GM18861 (cell line): ENCODE measurements at regions not wholly inside any gene's neighbourhood (a gene's known extent, or its start where the extent isn't known, plus 50 kb on each side); places are given as distances from the start of the nearest gene placed in this dataset.
"Not testable (repeated sequence)": the region's sequence is repeated elsewhere in the genome, so short reads cannot be mapped to it uniquely, and the experiment has no call there.

Experiments used
- ATAC-seq: cut with Tn5 transposase; IDR thresholded peaks from one replicate; pipeline ENCODE4 v1.9.1; 2021; ENCODE audit not compliant: unreplicated experiment

DNA sequence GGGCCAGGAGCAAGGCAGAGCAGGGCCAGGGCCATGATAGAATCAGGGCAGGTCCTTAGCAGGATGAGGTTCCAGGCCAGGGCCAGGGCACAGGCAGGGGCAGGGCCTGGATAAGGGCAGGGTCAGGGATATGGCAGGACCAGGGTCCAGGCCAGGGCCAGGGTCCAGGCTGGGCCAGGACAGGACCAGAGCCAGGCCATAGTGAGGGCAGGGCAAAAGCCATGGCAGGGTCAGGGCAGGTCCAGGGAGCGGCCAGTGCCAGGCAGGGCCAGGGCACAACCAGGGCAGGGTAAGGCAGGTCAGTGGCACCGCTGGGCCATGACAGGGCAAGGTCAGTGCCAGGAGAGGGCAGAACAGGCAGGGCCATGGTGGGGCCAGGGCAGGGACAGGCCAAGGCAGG lies 152.2 kb downstream of the LIPI start:
- ATAC-seq, result no peak

DNA sequence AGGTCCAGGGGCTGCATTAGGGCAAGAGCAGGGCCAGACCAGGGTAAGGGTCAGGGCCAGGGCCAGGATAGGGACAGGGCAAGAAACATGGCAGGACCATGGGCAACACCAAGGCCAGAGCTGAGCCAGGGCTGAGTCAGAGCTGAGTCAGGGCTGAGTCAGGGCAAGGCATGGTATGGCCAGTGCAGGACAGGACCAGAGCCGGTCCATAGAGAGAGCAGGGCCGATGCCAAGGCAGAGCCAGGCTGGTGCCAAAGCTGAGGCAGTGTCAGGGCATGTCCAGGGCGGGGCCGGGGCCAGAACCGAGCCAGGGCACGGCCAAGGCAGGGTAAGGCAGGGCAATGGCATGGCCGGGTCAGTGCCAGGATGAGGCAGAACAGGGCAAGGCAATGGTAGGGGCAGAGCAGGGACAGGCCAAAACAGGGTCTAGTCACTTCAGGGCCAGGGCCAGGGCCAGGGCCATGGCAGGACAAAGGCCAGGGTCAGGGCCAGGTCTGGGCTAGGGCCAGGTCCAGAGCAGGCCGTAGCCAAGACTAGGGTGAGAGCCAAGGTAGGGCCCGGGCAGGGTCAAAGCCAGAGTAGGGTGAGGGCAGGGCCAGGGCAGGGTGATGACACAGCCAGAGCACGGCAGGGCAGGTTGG lies 152.8 kb downstream of the LIPI start:
- not testable (repeated sequence) for ATAC-seq

DNA sequence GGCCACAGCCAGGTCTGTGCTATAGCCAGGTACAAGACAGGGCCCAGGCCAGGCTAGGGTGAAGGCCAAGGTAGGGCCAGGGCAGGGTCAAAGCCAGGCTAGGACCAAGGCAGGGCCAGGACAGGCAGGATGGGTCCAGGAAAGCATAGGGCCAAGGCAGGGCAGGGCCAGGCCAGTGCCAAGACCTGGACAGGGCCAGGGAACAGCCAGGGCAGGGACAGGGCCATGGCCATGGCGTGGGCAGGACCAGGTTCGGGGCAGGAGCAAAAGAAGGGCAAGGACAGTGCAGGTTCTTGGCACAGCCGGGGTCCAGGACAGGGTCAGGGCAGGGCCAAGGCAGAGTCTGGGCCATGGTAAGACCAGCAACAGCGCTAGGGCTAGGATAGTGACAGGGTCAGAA lies 153.4 kb downstream of the LIPI start:
- no peak for ATAC-seq

DNA sequence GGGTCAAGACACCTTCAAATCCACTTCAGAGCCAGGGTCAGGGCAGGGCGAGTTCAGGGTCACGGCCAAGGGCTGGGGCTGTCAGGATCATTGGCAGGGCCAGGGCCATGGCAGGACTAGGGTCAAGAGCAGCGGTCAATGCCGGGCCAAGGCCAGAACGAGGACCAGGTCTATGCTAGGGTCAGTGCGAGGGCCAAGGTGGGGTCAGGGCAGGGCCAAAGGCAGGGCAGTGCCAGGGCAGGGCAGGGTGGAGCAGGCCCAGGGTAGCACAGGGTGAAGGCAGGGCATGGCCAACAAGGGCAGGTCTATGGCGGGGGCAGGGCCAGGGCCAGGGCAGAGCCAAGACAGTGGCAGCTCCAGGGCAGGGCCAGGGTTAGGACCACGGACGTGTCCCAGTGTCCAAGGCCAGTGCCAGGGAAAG lies 154.0 kb downstream of the LIPI start:
- ATAC-seq, result no peak

DNA sequence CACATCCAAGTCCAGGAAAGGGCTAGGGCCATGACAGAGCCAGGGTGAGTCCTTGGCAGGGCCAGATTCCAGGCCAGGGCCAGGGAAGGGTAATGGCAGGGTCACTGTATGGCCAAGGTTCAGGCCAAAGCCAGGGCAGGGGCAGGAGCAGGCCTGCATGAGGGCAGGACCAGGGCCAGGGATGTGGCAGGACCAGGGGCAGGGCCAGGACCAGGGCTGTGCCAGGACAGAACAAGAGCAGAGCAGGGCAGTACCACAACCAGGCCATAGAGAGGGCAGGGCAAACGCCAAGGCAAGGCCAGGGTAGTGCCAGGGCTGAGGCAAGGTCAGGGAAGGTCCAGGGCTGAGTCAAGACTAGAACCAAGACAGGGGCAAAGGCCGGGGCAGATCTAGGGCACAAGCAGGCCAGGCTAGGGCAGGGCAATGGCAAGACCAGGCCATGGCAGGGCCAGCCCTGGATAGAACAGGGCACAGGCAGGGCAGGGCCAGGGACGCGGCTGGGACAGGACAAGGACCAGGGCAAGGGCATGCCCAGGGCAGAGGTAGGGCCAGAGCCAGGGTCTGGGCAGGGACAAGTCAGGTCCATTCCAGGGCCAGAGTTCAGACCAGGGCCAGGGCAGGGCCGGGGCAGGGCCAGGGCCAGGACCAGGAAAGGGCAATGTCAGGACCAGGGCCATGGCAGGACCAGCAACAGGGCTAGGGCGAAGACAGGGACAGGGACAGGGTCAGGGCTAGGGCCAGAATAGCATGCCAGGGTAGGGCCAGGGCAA lies 154.8 kb downstream of the LIPI start:
- ATAC-seq, result not testable (repeated sequence)

DNA sequence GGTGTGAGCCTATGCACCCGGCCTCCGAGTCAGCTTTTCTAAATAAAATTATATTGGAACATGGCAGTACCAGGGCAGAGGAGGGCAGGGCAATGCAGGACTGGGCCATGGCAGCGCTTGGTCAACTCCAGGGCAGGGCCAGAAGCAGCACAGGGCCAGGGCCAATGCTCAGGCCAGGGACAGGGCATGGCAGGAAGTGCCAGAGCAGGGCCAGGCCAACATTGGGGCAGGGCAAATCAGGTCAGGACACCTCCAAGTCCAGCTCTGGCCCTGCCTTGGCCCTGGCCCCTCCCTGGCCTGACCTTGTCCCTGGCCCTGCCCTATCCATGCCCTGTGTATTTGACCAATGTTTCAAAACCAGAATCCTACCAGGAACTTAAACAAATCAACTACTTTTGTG lies 156.1 kb downstream of the LIPI start:
- no peak for ATAC-seq

DNA sequence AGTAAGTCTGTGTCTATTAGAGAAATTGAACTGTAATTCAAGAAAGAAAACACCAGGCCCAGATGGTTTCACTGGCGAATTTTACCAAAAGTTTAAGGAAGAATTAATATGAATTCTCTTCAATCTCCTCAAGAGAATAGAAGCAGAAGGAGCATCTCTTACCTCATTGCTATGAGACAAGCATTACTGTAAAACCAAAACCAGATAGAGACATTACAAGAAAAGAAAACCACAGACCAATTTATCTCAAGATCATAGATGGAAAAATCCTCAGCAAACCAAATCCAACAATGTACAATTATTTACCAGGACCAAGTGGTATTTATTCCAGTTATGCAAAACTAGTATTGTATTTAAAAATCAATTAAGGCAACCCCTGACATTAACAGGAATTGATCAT lies 160.6 kb downstream of the LIPI start:
- no peak for ATAC-seq

DNA sequence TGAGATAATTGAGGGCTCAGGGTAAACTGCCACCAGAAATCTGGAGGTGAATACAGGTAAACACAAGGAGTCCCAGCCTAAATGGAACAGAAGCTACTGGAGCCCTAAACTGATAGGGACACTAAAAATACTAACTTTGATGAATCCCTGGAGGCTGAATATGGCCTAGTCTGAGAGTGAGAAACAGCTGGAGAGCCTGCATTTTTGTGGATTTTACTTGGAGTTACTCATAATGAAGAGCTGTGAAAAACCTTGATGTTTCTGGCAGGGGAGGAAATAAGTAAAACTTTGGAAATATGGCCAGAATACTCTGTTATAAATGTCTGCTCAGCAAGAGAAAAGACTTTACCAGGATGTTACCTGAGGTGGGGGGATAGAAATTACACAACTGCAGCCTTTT lies 164.4 kb downstream of the LIPI start:
- ATAC-seq, result no peak

DNA sequence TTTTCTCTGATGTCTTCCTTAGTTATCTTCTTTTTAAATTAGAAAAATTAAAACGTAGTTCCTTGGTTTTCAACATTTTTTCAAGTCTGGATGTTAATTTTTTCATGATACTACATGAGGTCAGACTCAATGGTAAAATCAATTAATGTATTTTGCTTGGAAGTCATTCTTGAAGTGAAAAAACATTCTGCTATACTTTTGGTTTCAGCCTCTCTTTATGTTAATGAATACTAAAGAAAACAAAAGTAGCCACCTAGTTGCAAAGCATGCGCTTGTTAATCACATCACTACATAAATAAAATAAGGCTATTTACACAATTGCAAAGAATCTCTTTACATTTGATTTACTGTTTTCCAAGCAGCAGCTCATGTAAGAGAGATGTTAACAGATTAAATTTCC lies 170.4 kb downstream of the LIPI start:
- no peak for ATAC-seq

DNA sequence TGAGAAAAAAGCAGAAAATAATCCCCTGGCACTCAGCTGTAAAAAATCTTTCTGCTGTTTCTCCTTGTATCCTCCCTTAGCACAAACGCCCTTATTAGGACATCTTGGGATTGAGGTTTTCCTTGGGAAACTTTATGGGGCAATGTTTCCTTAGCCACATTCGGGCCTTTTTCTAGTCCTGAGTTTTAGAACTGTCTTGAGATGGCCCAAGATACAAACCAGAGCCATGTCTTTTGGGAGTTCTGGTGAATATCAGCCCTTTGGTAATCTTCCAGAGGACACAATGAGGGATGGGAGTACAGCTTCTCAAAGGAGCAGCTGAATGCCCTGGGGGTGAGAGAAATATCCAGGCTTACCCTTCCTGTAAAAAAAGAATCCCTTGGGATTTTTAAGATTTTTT lies 182.1 kb downstream of the LIPI start:
- not testable (repeated sequence) for ATAC-seq

DNA sequence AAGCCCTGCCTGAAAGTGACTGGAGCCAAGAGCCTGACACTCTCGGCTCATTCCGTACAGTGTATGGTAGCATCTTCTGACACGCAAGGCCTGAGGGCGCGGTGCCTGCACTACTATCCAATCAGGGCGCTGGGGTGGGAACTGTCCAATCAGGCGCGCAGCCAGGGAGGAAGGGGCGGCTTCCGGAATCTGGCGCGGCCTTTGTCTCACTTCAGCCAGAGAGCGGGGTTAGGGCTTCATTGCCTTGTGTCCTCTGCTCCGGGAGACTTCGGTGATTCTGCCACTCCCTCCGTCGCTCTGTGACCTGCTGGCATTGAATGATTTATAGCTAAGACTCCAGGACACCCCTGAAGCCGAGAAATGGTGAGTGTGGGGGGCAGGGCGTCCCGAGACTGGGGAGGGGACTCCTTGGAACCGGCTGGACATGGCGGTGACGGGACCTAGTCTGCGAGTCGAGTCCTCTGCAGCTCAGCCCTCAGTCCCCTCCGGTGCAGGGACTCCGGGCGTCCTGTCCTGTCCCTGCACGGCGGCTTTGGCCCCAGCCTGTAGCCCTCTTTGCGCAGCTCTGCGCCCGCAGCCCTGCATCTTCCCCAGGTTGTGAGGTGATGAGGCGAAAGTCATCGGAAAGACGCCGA lies 183.4 kb downstream of the LIPI start:
- ATAC-seq, result peak; percentile 99

DNA sequence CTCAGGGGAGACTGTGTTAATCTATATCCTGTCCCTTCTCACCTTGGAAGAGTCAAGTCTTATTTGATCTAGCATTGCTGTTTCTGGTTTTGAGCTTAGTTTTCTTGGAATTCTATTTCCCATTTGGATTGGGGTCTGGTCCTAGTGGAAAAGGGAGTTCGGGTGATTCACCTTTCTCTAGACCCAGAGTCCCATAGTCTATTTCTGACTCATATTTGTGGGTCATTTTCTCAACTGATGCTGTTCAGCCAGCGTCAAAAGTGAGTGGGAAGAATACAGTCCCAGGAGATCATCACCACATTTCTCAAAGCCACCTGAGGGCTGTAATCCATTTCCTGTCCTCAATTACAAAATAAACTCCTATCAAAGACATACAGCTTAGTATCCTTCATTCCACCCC lies 190.6 kb downstream of the LIPI start:
- not testable (repeated sequence) for ATAC-seq

DNA sequence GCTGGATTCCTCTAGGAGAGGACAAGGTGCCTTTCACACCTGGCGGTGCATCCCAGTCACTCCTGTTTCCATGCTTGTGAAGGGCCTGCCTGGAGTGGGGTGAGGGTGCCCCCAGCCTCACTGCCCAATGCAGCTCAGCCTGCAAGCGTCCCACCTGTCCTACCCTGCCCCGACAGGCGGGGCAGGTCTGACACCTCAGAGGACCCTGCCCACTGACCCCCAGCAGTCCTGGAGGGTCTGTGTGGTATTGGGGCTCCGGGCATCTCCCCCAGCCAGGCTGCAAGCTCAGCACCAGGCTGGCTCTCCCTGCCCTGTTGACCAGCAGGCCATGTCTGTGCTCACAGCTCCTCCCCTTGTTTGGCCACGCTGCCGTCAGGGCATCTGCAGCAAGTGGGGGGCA lies 194.9 kb downstream of the LIPI start:
- not testable (repeated sequence) for ATAC-seq

DNA sequence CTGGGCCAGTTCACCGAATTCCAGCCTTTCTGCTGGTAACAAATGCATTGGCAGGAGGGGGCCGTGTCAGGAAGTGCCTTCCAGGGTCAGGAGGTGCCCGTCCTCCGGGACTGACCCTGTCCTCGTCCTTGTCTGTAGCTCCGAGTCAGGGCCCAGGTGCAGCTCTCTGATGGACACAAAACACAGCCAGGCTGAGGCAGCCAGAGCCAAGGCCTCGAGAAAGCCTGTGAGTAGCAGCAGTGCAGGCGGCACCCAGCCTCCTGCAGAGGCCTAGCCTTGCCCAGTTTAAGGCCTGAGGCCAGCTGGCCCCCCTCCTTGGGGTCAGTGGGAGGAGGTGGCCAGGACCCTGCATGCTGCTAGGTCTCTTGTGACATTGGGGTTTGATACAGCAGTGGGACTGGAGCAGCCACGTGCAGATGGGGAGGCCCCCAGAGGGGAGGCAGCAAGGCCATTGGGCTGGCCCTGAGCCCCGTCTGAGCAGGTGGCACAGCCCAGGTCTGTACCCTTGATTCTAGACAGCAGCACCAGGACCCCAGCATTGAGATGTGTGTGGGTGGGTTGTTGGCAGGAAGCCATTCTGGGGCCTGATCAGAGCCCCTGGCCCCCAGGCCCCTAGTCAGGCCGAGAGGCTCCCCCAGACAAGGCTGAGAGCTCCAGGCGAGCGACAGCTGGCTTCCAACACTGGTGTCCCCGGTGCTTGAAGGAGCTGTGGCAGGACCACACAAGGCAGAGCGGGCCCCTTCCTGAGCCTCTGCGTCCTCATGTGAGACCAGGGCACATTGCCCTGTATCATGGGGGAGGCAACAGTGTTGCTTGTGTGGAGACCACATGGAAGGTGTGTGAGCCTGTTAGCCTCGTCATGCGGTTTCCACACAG lies 196.9 kb downstream of the LIPI start:
- not testable (repeated sequence) for ATAC-seq

DNA sequence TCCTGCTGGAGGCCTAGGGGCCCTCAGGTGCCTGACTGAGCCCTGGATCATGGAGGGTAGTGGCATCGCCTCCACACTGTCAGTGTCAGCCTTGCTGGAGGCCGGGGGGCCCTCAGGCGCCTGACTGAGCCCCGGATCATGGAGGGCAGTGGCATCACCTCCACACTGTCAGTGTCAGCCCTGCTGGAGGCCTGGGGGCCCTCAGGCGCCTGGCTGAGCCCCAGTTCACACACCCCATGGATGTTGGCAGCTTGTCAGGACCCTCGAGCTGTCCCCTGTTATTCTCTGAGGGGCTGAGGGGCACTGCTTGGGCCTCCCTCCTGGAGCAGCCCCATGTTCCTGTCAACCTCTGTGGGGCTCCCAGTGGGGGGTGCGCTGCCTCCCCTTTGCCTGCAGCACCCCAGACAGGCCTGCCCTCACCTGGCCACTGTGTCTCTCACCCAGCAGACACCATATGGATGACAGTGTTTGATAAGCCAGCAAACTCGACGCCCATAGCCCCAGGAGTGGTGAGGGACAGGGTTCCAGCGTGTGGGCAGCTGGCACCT lies 197.6 kb downstream of the LIPI start:
- no peak for ATAC-seq

DNA sequence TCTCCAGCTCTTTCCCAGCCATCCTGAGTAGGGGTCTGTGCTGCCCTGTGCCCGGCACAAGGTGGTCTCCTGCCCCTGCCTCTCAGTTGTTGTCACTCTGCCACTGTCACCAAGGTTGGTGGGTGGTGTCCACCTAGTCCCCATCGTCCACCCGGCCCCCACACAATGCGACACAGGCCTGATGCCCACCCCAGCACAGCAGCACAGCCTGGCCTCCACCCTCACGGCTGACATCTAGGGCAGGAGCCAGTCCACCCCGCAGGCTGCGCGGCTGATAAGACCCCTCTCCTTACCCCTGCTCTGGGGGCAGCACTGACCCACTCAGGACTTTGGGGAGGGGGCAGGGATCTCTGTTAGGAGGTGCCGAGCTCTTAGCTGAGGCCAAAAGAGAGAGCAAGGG lies 198.3 kb downstream of the LIPI start:
- no peak for ATAC-seq

DNA sequence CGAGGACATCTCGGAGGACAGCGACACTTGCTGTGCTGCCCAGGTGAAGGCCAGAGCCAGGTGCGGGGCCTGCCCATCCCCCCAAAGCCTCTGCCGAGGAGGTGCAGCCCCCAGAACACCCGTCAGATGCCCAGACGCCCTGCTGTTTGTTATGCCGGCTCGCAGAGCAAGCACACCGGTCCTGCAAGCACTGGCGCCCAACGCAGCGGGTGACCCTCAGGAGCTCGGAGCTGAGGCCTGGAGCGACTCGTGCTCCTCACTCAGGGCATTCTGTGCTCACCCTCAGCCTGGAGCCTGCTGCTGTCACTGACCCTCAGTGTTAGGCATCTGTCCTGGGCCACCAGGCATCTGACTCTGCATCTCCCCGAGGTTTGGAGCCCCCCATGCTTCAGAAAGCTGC lies 199.0 kb downstream of the LIPI start:
- ATAC-seq, result not testable (repeated sequence)

DNA sequence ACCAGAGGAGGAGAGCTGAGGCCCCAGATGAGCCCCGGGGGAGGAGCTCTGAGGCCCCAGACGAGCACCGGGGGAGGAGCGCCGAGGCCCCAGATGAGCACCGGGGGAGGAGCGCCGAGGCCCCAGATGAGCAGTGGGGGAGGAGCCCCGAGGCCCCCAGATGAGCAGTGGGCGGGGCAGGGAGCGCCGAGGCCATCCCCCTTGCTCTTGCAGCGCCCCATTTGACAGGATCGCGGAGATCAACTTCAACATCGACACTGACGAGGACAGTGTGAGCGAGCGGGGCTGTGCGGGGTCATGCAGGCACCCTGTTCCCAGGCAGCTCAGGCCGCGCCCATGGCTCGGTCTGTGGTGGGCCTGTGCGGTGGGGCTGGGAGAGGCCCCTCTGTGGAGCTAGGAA lies 199.6 kb downstream of the LIPI start:
- not testable (repeated sequence) for ATAC-seq

DNA sequence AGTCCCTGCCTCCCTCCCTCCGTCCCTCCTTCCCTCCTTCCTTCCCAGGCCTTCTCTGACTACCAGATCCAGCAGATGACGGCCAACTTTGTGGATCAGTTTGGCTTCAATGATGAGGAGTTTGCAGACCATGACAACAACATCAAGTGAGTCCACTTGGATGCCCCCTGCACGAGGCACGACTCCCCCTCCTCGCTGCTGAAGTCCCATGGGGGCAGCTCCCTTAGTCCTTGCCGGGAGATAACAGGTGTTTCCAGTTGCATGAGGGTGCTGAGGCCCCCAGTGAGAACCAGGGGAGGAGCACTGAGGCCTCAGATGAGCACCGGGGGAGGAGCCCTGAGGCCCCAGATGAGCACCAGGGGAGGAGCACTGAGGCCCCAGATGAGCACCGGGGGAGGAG lies 200.0 kb downstream of the LIPI start:
- ATAC-seq, result no peak

DNA sequence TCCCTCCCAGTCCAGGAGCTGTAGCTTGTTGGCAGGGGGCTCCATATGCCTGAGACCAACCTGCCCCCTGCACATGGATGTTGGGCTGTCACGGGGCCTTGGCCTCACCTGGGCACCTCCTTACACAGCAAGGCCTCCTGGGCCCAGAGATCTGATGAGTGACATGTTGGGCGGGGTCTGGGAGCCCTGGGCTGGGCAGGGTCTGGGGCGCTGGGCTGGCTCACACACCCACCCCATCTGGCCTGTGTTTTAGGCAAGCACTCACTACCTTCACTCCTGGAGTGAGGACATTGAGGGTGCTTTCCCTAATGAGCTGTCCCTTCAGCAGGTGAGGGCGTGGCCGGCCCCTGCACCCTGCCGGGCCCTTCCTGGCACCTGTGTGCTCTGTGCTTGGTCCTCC lies 200.8 kb downstream of the LIPI start:
- ATAC-seq, result not testable (repeated sequence)
